HPDE6-E6E7 (cell line): ENCODE measurements at regions not wholly inside any gene's neighbourhood (a gene's known extent, or its start where the extent isn't known, plus 50 kb on each side); places are given as distances from the start of the nearest gene placed in this dataset.
"Not testable (repeated sequence)": the region's sequence is repeated elsewhere in the genome, so short reads cannot be mapped to it uniquely, and the experiment has no call there.

Source experiments
- DNase-seq: peaks from one replicate; pipeline ENCODE4 v3.0.0; 2011; ENCODE audit warnings: missing footprints; ENCODE audit errors: extremely low spot score

DNA sequence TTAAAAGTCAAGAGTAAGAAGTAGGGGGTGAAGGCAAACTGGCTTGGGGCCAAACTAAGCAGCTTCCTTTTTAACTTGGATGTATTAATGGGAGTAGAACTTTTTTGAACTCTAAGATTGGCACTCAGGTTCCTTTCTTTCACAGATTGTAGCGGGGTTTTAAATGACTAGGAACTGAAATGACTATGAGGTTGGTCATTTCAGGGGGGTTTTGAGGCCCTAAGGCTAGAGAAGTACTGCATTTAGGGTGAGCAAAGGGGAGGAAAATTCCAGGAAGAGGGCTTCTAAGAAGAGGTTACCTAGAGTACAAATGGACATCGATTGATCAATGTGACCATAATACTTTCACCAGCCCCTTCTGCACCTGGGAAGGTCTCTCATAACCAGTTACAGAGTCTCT is 381.8 kb downstream of the MLLT3 start:
- no peak for DNase-seq

DNA sequence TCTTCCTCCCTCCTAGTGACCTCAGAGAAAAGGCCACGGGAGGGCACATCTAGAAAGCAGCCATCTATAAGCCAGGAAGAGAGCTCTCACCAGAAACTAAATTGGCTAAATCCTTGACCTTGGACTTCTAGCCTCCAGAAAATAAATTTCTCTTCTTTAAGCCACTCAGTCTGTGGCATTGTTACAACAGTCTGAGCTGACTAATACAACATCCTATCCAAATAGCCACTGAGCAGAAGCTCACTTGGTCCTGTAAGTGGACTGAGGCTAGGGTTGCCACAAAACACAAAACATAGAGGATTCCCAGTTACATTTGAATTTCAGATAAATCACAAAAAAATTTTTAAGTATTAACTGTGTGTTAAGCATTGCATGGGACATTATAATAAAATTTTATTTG is 383.4 kb downstream of the MLLT3 start:
- DNase-seq = no peak

DNA sequence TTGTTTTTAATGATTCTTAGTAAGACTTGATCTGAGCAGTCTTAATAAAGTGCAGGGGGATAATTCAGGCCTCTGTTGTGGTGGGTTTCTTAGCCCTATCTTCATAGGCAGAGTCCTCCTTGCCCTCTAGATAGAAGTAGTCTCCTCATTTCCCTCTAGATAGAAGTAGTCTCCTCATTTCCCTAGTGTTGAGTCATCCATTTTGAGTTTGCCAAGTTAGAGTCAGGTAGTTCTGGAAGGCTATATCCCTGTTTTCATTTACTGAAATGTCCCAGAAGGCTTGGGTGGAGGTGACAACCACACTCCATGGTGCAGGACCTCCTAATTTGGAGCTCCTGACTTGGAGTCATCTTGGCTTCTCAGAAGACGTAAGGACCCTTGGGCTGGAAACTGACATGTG is 384.6 kb downstream of the MLLT3 start:
- no peak for DNase-seq

DNA sequence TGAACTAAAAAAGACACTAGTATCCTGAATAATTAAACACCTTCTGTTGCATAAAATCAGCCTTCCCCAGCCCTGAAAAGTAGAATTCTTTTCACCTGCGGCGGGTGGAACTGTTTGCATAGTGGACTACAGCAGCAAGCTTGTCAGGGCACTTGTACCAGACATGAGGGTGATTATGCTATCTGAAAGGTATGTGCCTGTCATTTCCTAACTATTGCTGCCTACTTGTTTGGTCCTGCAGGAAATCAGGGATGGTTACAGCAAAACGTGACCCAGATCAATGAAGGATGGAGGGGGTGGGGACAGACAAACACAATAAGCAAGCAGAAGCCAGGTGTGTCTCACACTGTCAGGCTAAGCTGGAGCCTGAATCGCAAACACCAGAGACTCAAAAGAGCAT is 385.6 kb downstream of the MLLT3 start:
- DNase-seq = peak; percentile 93

DNA sequence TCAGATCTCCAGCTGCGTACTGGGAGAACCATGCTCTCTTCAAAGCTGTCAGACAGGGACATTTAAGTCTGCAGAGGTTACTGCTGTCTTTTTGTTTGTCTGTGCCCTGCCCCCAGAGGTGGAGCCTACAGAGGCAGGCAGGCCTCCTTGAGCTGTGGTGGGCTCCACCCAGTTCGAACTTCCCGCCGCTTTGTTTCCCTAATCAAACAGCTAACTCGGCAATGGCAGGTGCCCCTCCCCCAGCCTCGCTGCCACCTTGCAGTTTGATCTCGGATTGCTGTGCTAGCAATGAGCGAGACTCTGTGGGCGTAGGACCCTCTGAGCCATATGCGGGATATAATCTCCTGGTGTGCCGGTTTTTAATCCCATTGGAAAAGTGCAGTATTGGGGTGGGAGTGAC is 387.1 kb downstream of the MLLT3 start:
- DNase-seq = not testable (repeated sequence)

DNA sequence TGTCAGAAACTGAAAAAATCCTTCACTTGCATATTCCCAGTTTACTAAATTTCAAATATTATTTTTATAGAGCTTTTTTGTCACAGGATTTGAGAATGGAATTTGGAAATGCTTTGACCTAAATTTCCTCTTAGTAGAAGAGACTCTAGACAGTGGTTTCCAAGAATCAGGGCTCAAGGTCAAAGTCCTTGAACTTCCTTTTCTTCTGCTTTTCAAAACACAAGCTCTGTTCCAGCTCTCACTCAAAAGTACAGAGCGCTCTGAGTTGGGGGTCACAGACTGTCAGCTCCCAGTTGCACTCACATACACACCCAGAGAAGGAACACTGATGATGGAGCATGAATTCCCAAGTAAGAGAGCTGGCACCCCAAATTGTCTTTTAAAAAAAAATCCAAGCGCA is 394.2 kb downstream of the MLLT3 start:
- no peak for DNase-seq

DNA sequence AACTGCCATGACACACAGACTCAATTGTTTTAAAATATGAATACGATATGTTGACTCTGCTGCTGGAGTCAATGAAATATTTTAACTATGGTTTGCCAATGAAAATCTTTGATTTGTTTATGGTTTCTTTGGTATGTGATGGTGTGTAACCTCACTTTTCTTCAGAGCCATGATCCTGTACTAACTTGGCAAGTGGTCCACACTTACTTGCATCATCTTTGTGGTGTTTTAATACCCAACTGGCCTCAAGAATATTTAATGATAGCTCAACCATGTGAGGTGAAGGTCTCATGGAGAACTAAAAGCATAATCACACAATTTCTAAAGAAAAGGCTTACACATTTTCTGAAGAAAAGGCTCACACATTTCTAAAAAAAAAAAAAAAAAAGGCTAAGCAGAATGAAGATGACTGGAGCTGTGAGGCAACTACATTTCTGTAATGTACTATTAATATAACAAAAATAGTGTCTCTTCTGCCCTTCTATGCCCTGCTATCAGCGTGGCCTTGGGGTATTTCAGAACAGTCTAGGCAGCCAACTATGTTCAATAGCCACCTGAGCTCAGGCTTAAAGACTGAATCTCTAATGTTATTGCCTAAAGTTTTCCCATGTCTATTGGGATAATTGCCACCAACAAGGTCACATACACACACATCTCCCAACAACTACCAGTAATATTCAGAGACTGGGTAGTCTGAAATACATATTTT is 395.0 kb downstream of the MLLT3 start:
- no peak for DNase-seq

DNA sequence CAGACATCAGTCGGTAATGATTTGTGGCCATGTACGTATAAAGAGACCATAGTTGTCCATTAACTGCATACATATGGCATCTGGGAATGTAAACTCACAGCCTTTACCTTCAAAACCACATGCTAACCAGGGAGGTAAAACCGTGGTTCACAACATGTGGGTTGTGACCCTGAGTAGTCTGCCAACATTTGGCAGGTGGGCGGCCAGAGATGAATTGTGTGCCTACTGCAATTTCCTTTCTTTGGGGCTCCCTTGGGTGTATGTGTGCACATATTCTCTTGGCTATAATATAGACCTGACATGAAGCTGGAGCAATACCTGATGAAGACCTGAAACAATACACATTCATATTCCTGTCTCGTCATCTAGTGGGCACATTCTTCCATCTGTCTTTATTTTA is 396.0 kb downstream of the MLLT3 start:
- no peak for DNase-seq

DNA sequence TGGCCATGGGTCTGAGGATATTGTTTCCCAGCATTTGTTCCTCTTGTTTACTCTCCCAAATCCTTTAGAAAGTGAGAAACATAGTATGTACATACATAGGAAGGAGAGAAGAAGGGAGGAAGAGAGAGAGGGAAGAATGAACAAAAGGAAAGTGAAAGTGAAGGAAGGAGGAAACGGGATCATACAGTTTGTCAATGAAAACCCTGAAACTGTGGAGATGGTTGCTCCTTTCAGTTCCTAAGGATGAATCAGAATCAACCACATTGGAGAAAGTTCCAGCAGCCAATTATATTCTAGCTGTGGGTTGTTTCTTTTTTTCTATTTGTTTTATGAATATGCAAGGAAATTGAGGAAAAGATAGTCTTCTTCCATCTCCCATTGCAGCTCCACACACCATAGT is 396.5 kb downstream of the MLLT3 start:
- no peak for DNase-seq

DNA sequence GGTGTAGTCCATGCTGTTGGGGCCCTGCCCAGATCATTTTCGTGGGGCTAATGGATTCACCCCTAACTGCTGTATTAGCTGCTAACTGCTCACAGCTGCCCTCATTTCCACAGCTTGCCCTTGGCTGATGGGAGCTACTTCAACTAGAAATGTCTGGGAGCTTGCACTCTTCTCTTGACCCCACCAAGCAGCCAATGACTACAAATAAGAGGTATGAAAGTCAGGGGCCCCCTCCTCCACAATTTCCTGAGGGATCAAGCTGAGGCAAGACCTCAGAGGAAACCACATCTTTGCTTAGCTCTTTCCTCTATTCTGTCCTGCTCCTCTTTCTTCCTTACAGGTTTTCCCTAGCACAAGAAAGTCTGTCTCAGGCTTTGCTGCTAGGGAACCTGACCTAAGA is 397.5 kb downstream of the MLLT3 start:
- DNase-seq = no peak

DNA sequence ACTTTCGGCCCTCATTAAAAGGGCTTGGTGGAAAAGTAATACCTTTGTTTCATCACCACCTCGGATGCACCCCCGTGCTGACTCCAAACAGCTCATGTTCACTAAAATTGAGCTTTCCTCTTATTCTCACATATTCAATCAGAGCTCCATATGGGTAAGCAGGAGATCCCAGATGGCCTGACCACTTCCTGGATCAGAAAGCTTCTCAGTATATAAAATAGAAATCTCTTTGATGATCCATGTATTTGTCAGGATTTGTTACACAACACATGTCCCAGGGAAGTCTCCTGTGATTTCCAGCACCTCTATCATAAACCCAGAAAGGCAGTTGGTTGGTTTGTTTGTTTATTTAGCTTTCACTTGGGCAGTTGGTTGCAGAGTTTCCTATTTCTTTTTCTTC is 402.0 kb downstream of the MLLT3 start:
- no peak for DNase-seq

DNA sequence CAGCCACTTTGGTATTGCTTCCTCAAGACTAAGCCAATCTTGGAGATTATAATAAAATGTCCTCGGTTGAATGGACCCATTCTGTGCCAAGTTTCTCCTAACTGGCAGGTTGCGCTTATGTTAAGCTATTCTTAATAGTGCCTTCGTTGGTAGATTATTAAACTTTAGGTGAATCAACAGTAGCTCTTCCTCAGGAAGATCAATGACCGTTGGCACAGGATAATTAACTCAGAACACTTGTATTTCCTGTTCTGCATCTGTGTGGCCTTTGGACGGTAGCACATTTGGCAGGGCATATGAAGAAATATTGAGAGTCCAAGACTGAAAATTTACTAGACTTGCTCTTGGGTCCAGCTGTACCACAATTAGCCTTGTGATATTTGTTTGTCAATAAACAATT is 402.9 kb downstream of the MLLT3 start:
- no peak for DNase-seq

DNA sequence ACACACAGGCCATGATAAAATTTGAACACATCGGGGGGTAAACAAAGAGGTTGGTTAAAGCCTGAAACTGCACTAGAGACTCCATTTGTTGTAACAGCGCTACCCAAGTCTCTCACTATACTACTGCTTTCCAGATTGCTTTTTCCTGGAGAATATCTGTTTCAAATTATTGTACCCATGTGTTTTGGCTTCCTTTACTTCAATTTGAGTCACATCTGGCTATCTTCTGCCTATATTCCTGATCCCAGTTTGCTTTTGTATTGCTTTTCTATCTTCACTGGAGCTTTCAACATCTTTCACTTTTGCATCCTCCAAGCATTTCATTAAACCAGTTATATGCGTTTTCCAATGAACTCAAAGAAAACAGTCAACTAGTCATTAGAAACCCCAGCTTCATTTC is 404.7 kb downstream of the MLLT3 start:
- DNase-seq = no peak

DNA sequence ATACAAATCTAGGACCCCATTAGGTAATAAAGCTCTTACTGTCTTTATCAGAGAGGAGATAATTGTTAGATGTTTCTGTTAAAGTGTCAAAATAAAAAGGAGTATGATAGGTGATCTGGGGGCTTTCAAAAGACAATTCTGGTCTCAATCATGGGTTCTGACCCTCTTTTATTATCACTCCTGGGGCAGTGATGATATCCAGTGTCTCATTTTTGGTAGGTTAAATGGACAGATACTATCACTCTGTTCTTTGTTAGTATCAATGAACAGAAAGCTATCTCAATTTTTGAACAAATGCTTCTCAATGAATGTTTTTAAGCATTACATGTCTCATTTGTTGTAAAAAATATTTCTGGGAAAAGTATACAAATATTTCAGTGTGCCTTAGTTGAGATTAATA is 405.9 kb downstream of the MLLT3 start:
- no peak for DNase-seq

DNA sequence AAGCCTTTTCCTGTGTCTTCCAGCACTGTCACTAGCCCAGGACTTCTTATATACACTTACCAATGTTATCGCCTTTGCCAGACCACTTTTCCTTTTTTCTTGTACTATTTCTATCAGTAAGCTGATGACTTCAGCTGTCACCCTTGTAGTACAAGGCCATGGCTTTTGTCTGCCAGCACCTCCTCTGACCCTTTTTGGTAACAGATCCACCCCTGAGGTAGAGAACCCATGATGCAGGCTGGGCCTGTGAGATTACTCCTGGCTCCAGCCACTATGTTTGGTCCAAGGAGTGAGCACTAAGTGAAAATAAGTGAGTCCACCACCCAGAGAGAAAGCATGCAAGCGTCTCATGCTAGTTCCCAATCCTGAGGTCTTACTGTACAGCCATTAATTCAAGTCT is 406.7 kb downstream of the MLLT3 start:
- DNase-seq = no peak

DNA sequence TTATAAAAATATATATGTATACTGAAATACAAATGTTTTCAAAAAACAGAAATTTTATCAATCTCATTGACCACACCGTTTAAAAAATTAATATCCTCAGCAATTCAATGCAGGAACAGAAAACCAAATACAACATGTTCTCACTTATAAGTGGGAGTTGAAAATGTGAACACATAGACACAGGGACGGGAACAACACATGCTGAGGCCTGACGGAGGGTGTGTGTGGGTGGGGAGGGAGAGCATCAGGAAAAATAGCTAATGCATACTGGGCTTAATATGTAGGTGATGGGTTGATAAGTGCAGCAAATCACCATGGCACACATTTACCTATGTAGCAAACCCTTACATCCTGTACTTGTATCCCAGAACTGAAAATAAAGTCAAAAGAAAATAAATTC is 409.5 kb downstream of the MLLT3 start:
- no peak for DNase-seq

DNA sequence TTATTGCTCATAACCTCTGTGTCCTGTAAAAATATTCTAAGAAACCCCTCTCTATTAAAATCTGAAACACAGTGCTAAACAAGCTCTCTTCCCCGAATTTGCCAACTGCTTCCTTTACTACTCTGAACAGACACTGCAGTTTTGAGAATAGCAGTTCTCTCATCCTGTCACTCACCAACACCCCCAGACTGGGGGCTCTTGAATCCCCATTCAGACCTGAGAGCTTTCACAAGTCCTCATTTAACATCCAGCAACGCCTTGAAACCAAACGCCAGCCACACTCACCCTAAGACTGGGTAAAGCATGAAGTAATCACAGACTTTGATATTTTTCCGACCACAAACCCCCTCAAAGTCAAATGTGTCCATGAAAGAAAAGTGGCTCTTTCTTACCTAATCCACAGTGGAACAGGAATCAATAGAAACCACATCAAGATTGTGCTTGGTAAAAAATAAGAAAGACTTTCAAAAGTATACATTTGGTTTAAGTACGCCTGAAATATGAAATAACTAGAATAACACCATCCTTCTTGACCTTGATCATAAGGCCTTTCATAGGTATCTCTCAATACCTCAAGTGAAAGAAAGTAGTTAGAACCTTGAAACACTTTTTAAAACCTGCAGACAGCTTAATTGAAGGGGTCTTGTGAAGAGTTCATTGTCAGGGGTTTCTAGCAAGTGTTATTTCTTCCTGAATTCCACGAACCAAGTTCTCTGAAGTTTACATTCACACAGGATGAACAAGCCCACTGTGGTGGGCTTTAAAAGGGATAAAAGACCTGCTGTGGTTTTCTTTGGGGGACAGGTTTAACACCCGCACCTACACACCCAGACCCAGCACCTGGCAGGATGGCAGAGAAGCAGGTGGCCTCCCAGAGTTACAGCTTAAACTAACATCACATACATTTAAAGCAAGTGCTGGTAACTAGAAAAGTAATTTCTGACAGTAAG is 412.6 kb downstream of the MLLT3 start:
- DNase-seq = no peak

DNA sequence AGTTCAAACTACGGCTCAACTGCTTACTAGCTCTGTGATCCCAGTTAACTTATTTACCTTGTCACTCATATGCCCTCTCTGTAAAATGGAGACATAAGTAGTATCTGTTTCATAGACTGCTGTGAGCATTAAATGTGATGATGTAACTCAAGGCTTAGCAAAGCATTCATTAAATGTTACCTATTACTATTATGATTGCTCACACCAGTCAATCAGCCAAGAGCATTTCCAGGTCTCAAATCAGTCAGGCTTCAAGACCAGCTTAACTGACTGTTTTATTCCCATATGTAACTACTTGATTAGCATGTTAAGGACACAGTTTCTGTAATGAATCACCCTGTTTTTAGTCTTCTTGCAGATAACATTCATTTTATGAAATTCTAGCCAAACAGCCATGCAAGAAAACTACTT is 413.3 kb downstream of the MLLT3 start:
- no peak for DNase-seq

DNA sequence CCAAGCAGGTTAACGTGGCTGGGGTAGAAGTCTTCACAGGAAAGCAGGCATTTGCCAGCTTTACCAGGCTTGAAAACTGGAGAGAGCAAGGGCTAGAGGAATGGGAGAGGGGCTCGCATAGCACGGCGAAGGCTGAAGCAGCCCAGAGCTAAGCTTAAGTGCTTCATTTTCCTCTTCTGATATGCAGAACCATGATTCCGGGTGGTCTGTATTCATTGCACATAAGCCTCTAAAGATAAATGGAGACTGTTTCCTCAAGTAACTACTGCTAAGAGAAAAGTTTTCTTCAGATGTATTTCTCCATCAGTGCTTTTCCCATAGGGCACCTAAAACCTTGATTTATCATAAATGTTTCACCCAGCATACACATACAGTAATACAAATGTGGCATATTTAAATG is 414.1 kb downstream of the MLLT3 start:
- no peak for DNase-seq

DNA sequence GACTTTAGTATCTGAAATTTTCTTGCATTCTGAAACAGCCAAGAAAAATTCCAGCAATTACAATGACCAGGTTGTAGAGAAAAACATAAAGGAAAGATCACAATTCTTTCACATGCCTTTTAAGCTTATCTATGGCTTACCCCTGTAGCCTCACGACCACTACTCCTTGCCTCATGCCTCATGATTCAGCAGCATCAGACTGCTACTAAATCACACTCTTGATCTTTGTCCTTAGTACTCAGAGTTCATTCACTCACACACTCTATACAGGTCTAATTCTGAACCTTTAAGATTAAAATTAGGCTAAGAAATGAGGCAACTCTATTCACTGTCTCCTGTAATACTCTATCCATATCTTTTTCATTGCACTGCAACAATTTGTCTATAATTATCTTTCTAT is 415.1 kb downstream of the MLLT3 start:
- no peak for DNase-seq

DNA sequence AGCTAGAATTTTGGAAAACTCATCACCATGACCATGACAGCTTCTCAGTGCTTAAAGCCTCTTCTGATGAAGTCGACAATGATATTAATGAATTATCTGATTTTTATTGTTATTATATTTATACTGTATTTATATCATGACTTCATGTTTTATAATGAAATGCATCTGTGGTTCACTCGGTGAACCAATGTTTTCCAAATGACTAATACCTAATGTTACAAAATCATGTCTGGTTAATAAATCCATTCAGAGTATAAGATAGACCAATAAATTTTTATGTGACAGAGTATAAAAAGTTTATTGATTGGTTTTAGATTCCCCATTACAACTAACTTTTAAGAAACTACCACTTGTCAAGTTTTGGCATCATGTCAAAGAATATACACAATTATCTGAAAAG is 416.5 kb downstream of the MLLT3 start:
- no peak for DNase-seq

DNA sequence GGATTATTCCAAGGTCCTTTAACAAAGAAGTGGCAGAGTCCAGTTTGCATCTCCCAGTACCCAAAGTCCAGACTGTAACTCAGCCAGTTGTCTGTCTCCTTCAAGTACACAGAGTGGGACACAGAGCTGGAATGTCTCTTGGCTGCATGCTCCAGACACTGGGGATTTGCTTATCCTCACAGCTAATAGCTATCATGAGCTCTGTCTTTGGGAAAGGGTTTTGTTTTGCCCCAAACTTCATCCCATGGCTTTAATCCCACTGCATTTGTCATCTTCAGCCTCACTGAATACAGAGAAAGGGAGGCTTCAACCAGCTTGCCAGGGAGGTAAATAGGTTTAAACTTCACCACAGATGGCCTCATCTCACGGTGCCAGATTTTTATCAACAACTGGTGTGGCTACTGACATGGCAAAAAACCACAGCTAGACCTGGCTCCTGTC is 412.2 kb upstream of the SLC24A2 start:
- DNase-seq = no peak

DNA sequence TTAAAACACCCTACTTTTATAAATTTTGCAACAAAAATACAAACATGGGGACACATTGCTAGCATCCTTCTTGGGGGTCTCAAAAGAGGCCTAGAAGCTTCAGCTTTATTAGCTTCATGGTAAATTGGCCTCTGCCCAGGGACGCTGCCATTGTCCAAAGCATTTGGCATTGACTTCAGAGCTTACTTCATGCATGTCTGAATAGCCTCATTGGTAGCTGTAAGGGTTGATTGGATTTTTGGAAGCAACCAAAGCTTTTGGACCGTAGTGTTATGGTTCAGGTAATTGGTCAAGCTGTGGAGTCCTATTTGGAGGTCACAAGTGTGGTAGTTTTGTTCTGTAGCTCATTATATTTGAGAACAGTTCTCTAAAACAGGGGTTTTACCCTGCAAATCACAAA is 411.7 kb upstream of the SLC24A2 start:
- DNase-seq = no peak
